Sigmoid colon (tissue), 6 donors: ENCODE measurements at regions not wholly inside any gene's neighbourhood (a gene's known extent, or its start where the extent isn't known, plus 50 kb on each side); places are given as distances from the start of the nearest gene placed in this dataset.
A peak's percentile ranks its signal among the peaks of the same experiment; 100 is the strongest.

Experiments used
- DNase-seq: peaks from one replicate; pipeline ENCODE4 v3.0.0-alpha.2; 2019
- H3K27ac ChIP-seq, 4 donors: fragments of 200-600 bp; sonication (generic); one replicate each; pipeline ENCODE4 v1.5.1; 2016 to 2019; ENCODE audit warnings: mild to moderate bottlenecking in 1 of 4
- H3K27me3 ChIP-seq, 3 donors: fragments of 200-600 bp; sonication (generic); one replicate each; pipeline ENCODE4 v1.5.1; 2019; ENCODE audit warnings: mild to moderate bottlenecking in 1 of 3
- H3K36me3 ChIP-seq, 4 donors: fragments of 200-600 bp; sonication (generic); one replicate each; pipeline ENCODE4 v1.5.1; 2016 to 2019
- H3K4me1 ChIP-seq, 4 donors: fragments of 200-600 bp; sonication (generic); one replicate each; pipeline ENCODE4 v1.5.1; 2017 to 2019
- H3K4me3 ChIP-seq, 4 donors: fragments of 200-600 bp; sonication (generic); one replicate each; pipeline ENCODE4 v1.5.1; 2017 to 2019; ENCODE audit warnings: mild to moderate bottlenecking in 2 of 4, moderate library complexity in 1 of 4
- H3K9me3 ChIP-seq, 4 donors: fragments of 200-600 bp in 3 of 4; sonication (generic) in 3 of 4; one replicate each; pipeline versions ENCODE4 v1.5.1 to v1.6.1; 2013 to 2019
- EP300 ChIP-seq, 4 donors: sonication (generic); formaldehyde crosslinking; IDR thresholded peaks; one replicate each; pipeline ENCODE4 v1.6.1; 2017; ENCODE audit warnings: antibody characterized with exemption in 4 of 4
- POLR2A ChIP-seq, 2 donors: fragments of 450-650 bp; IDR thresholded peaks; one replicate each; pipeline ENCODE4 v1.6.1; 2016; ENCODE audit warnings: antibody characterized with exemption in 2 of 2, mild to moderate bottlenecking in 2 of 2, moderate library complexity in 2 of 2
- POLR2AphosphoS5 ChIP-seq, 4 donors: sonication (generic); formaldehyde crosslinking; IDR thresholded peaks; one replicate each; pipeline ENCODE4 v1.6.1; 2017; ENCODE audit warnings: antibody characterized with exemption in 4 of 4
- WGBS, 2 donors: extraction: QIAGEN DNeasy Blood & Tissue Kit; methylation state at CpG; one replicate each; pipeline ENCODE4 v1.1.7; 2013; 5-methylcytosine and 5-hydroxymethylcytosine counted together
- intact Hi-C: fragments of 100-400 bp; cut with DNase I; formaldehyde crosslinking; loops from one replicate; pipeline ENCODE4 v1.15.1; 2023
- TF ChIP-seq, protein P1 (sequence below), 4 experiments: fragments of 450-650 bp in 3 of 4; fragments of 200-600 bp in 1 of 4; IDR thresholded peaks; one replicate each; pipeline ENCODE4 v1.5.1; 2016 to 2019; ENCODE audit warnings: antibody characterized with exemption in 4 of 4, mild to moderate bottlenecking in 3 of 4, moderate library complexity in 2 of 4
- donor health status: healthy with polysubstance abuse.
- donor health status: healthy.

DNA sequence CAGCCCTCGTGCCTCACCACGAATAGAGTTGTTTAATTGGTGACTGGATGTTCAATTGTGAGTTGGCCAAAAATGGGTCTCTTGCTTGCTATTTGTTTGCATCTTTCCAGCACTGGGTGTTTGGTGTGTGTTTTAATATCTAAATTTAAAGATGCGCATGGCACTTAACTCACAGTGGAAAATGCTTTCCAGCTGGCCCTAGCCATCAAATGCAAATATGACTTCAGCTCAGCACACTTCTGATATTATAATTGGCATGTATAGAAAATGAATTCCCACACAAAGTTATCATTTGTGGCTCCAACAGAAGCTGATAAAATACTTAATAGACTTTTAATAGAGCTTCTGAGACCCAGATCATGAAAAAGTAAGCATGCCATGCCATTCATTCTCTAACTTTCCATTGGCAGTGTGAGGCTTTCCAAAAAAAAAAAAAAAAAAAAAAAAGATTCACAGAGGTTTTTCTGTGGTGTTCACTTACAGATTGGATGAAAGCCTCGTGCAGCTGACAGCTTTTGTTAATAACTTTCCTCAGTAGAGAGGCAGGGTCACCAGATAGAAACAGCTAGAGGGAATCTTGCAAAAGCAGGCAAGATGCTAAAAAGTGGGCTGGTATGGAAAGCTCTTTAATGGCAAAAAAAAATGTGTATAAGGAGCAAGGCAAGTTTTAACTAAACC is 425.2 kb downstream of the GALC start:
- intact Hi-C loops: no loop called here
- H3K27ac ChIP-seq: peak overlapping the region in 2 of 4 donors; percentile 56 to 72
- TF ChIP-seq EP300 (IDR thresholded peaks at IDR 0.05) (no peak), POLR2AphosphoS5 (IDR thresholded peaks at IDR 0.05) (no peak), POLR2A (IDR thresholded peaks at IDR 0.05) (no peak)
- TF ChIP-seq, protein P1, sequence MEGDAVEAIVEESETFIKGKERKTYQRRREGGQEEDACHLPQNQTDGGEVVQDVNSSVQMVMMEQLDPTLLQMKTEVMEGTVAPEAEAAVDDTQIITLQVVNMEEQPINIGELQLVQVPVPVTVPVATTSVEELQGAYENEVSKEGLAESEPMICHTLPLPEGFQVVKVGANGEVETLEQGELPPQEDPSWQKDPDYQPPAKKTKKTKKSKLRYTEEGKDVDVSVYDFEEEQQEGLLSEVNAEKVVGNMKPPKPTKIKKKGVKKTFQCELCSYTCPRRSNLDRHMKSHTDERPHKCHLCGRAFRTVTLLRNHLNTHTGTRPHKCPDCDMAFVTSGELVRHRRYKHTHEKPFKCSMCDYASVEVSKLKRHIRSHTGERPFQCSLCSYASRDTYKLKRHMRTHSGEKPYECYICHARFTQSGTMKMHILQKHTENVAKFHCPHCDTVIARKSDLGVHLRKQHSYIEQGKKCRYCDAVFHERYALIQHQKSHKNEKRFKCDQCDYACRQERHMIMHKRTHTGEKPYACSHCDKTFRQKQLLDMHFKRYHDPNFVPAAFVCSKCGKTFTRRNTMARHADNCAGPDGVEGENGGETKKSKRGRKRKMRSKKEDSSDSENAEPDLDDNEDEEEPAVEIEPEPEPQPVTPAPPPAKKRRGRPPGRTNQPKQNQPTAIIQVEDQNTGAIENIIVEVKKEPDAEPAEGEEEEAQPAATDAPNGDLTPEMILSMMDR (IDR thresholded peaks at IDR 0.05): no peak
- H3K4me1 ChIP-seq: peaks cover 0 to 27% (median 19%) of the 10 kb centered on the region in 4 donors
- WGBS, 2 donors: 53 to 56% methylated on average over 4 of the region's 4 CpGs
- H3K9me3 ChIP-seq: no peaks in the 10 kb centered on the region
- no peak overlapping the region for H3K4me3 ChIP-seq
- H3K27me3 ChIP-seq: no peaks in the 10 kb centered on the region
- H3K36me3 ChIP-seq: no peaks in the 10 kb centered on the region
- DNase-seq: no peak

DNA sequence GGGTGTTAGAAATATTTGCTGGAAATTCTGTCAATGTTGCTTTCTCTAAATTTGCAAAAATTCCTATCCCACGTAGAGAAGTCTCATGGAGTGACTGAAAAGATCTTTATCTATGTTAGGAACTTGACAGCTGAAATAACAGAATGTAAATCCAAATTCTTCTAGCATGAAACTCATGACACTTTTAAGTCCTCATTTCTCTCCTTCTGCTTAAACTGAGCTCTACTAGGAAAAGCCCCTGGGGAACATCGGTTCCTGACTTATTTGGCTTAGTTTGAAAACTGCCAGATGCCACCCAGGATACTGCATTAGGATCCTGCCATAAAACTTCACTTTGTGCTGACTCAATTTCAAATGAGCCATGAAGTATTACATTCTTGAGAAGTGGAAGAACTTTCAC is 426.0 kb downstream of the GALC start:
- Histone ChIP-seq H3K27me3 (no peaks in the 10 kb centered on the region), H3K9me3 (no peaks in the 10 kb centered on the region), H3K27ac (peak overlapping the region in 2 of 4 donors; percentile 56 to 72), H3K4me1 (peaks cover 0 to 27% (median 19%) of the 10 kb centered on the region in 4 donors), H3K36me3 (no peaks in the 10 kb centered on the region), H3K4me3 (no peak overlapping the region)
- WGBS, 2 donors: 22% methylated on average over 2 of the region's 2 CpGs
- TF ChIP-seq EP300 (IDR thresholded peaks at IDR 0.05): no peak
- DNase-seq: no peak
- intact Hi-C loops: no loop called here

DNA sequence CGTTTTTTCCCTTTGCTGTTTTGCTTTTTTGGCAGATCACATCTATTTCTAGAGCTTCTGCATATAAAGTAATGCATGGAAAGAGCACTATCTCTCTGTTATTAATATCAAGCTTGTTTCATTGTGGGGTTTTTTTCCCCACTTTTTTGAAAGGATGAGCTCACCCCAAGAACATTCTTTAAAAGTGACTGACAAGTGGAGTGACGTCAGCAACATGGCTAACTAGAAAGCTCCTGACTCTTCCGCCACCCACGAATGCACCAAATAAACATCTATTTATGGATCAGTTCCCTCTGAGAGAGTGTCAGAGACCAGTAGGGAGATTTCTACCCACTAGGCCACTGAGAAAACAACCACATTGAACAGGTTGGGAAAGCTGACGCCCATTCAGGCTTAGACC is 445.4 kb downstream of the GALC start:
- WGBS, 2 donors: 69 to 78% methylated on average over 5 of the region's 5 CpGs
- no peak overlapping the region for H3K4me3 ChIP-seq
- intact Hi-C loops: no loop called here
- DNase-seq: no peak
- no peak overlapping the region for H3K27ac ChIP-seq
- peaks cover 0 to 6% (median under 1%) of the 10 kb centered on the region in 4 donors for H3K9me3 ChIP-seq
- no peaks in the 10 kb centered on the region for H3K36me3 ChIP-seq
- no peaks in the 10 kb centered on the region for H3K27me3 ChIP-seq
- TF ChIP-seq, protein P1 (IDR thresholded peaks at IDR 0.05): no peak
- TF ChIP-seq POLR2A (IDR thresholded peaks at IDR 0.05) (no peak), EP300 (IDR thresholded peaks at IDR 0.05) (no peak), POLR2AphosphoS5 (IDR thresholded peaks at IDR 0.05) (no peak)
- H3K4me1 ChIP-seq: no peaks in the 10 kb centered on the region

DNA sequence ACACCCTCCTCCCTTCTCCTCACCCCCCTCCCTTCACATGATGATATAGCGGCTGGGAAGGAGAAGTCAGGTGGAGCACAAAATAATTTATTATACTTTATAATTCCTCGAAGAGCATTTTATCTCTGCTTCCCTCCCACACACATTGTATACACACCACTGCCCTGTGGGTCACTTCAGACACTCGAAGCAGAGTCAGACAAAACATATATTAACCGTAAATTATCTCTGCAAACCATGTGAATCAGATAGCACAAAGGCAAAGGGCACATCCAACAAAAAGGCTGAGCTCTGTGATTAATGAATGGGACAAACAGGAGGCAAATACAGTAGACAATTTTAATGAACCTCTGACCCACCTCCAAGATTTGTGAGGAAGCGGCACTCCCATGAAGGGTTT is 450.7 kb downstream of the GALC start:
- no peak for DNase-seq
- Histone ChIP-seq H3K36me3 (no peaks in the 10 kb centered on the region), H3K27ac (no peak overlapping the region), H3K9me3 (peaks cover 0 to 2% (median 0%) of the 10 kb centered on the region in 4 donors), H3K4me3 (no peak overlapping the region), H3K27me3 (no peaks in the 10 kb centered on the region), H3K4me1 (no peaks in the 10 kb centered on the region)
- 70 to 74% methylated on average over 5 of the region's 5 CpGs for WGBS, 2 donors
- intact Hi-C loops: no loop called here
- no peak for TF ChIP-seq POLR2A (IDR thresholded peaks at IDR 0.05)
- TF ChIP-seq POLR2AphosphoS5 (IDR thresholded peaks at IDR 0.05): no peak
- TF ChIP-seq, protein P1 (IDR thresholded peaks at IDR 0.05): no peak
- no peak for TF ChIP-seq EP300 (IDR thresholded peaks at IDR 0.05)

DNA sequence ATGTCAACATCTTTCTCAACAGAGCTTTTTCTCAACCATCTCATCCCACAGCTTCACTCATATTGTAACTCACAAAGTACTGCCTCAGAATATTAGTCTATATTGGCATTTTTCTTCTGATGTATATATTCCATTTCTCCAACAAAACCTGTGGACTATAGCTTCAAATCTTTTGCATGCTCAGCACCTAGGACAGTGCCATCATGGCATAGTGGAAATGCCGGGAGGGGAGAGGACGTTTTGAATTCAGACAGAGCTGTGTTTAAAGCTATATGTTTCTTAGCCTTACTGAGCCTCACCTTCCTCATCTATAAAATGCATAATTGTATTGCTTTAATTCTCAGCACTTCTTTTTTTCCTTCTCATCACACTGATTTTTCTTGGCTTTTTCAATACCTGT is 452.6 kb downstream of the GALC start:
- intact Hi-C loops: no loop called here
- Histone ChIP-seq H3K36me3 (no peaks in the 10 kb centered on the region), H3K27me3 (no peaks in the 10 kb centered on the region), H3K4me3 (no peak overlapping the region), H3K27ac (no peak overlapping the region), H3K4me1 (no peaks in the 10 kb centered on the region), H3K9me3 (peaks cover 0 to 2% (median 0%) of the 10 kb centered on the region in 4 donors)
- 53 to 63% methylated on average over 2 of the region's 2 CpGs for WGBS, 2 donors
- TF ChIP-seq EP300 (IDR thresholded peaks at IDR 0.05): no peak
- TF ChIP-seq POLR2A (IDR thresholded peaks at IDR 0.05): no peak
- TF ChIP-seq, protein P1 (IDR thresholded peaks at IDR 0.05): no peak
- TF ChIP-seq POLR2AphosphoS5 (IDR thresholded peaks at IDR 0.05): no peak
- DNase-seq: no peak
